SK-N-SH (cell line): ENCODE measurements at regions not wholly inside any gene's neighbourhood (a gene's known extent, or its start where the extent isn't known, plus 50 kb on each side); places are given as distances from the start of the nearest gene placed in this dataset.

Experiments
- CTCF ChIA-PET: fragments of 300-600, 350-600 bp; formaldehyde crosslinking; extraction: SDS; loops from one replicate; lab custom pipeline; 2021; lab: Yijun Ruan, JAX
- POLR2A ChIA-PET: fragments of 350-600 bp; sonication (Branson Sonifier 250); formaldehyde crosslinking; extraction: SDS; loops from one replicate; lab custom pipeline; 2020; ENCODE audit warnings: antibody characterized with exemption, inconsistent platforms; lab: Yijun Ruan, JAX
- DNase-seq: peaks from one replicate; pipeline ENCODE4 v3.0.0; 2012
- H2AFZ ChIP-seq: fragments of 200-600 bp; sonication (generic); 2 replicates; pipeline ENCODE4 v1.8.1; 2016; ENCODE audit warnings: antibody characterized with exemption, mild to moderate bottlenecking, low read depth
- H3F3A ChIP-seq: fragments of 200-600 bp; sonication (generic); replicated peaks from 2 replicates; pipeline ENCODE3; 2016; ENCODE audit warnings: antibody characterized with exemption, mild to moderate bottlenecking; ENCODE audit not compliant: insufficient read depth
- H3K27ac ChIP-seq, 2 experiments: fragments of 200-500 bp in 1 of 2; fragments of 200-600 bp in 1 of 2; sonication (Bioruptor generic) in 1 of 2; sonication (generic), shearing (Covaris generic) in 1 of 2; 2 replicates each; pipeline versions ENCODE4 v1.5.1 to v1.6.1; 2014 to 2016; ENCODE audit warnings: low read depth in 2 of 2, inconsistent platforms in 1 of 2, low read length in 1 of 2, mild to moderate bottlenecking in 1 of 2, mixed read lengths in 1 of 2
- H3K27me3 ChIP-seq: fragments of 200-600 bp; sonication (generic), shearing (Covaris generic); 2 replicates; pipeline ENCODE4 v1.6.1; 2016; ENCODE audit warnings: mixed run types; ENCODE audit not compliant: insufficient read depth
- H3K36me3 ChIP-seq, 2 experiments: fragments of 200-500 bp in 1 of 2; fragments of 200-600 bp in 1 of 2; sonication (Bioruptor generic) in 1 of 2; sonication (generic) in 1 of 2; replicated peaks in 1 of 2; 2 replicates each; pipeline versions ENCODE3 to v1.5.1; 2014 to 2016; ENCODE audit warnings: low read length in 1 of 2, mild to moderate bottlenecking in 1 of 2; ENCODE audit not compliant: insufficient read depth in 2 of 2, control insufficient read depth in 1 of 2
- H3K4me1 ChIP-seq, 2 experiments: fragments of 200-500 bp in 1 of 2; fragments of 200-600 bp in 1 of 2; sonication (Bioruptor generic) in 1 of 2; sonication (generic), shearing (Covaris generic) in 1 of 2; 2 replicates each; pipeline versions ENCODE4 v1.5.1 to v1.6.1; 2014 to 2016; ENCODE audit warnings: low read depth in 1 of 2, low read length in 1 of 2, mixed run types in 1 of 2; ENCODE audit not compliant: insufficient read depth in 2 of 2, control insufficient read depth in 1 of 2
- H3K4me2 ChIP-seq: fragments of 200-600 bp; sonication (generic), shearing (Covaris generic); 2 replicates; pipeline ENCODE4 v1.6.1; 2017; ENCODE audit warnings: mixed run types
- H3K4me3 ChIP-seq, 2 experiments: fragments of 200-500 bp in 1 of 2; fragments of 200-600 bp in 1 of 2; sonication (Bioruptor generic) in 1 of 2; sonication (generic), shearing (Covaris generic) in 1 of 2; 2 replicates each; pipeline versions ENCODE4 v1.5.1 to v1.8.1; 2014 to 2016; ENCODE audit warnings: low read depth in 2 of 2, inconsistent platforms in 1 of 2, low read length in 1 of 2, mild to moderate bottlenecking in 1 of 2, mixed read lengths in 1 of 2, moderate library complexity in 1 of 2
- H3K79me2 ChIP-seq: fragments of 200-600 bp; sonication (generic); 2 replicates; pipeline ENCODE4 v1.8.1; 2017; ENCODE audit warnings: mild to moderate bottlenecking; ENCODE audit not compliant: insufficient read depth
- H3K9ac ChIP-seq: fragments of 200-600 bp; sonication (generic); 2 replicates; pipeline ENCODE4 v1.6.1; 2017; ENCODE audit warnings: mixed run types
- H3K9me2 ChIP-seq: fragments of 200-600 bp; sonication (generic); 2 replicates; pipeline ENCODE4 v1.6.1; 2017; ENCODE audit warnings: mixed run types
- H3K9me3 ChIP-seq: fragments of 200-600 bp; sonication (generic); 2 replicates; pipeline ENCODE4 v1.6.1; 2017; ENCODE audit warnings: mixed run types, mild to moderate bottlenecking, moderate library complexity
- H4K20me1 ChIP-seq: fragments of 200-600 bp; sonication (generic); 2 replicates; pipeline ENCODE4 v1.6.1; 2017; ENCODE audit warnings: mild to moderate bottlenecking, mixed run types; ENCODE audit not compliant: insufficient read depth
- EP300 ChIP-seq, 2 experiments: IDR thresholded peaks; 2 replicates each; pipeline versions ENCODE4 v1.4.0 to v1.6.1; 2012; ENCODE audit warnings: borderline replicate concordance in 1 of 2, low read depth in 1 of 2, low read length in 1 of 2
- FOXJ3 ChIP-seq: sonication (generic); formaldehyde crosslinking; IDR thresholded peaks from 2 replicates; pipeline ENCODE4 v1.5.1; 2020; ENCODE audit warnings: mild to moderate bottlenecking, missing genetic modification reagents
- FOXM1 ChIP-seq: IDR thresholded peaks from 2 replicates; pipeline ENCODE4 v1.4.0; 2012; ENCODE audit warnings: low read depth, mild to moderate bottlenecking
- GABPA ChIP-seq: IDR thresholded peaks from 2 replicates; pipeline ENCODE4 v1.4.0; 2012; ENCODE audit warnings: low read depth, mild to moderate bottlenecking
- MEF2A ChIP-seq: IDR thresholded peaks from 2 replicates; pipeline ENCODE4 v1.4.0; 2012; ENCODE audit warnings: low read depth, borderline replicate concordance
- MXI1 ChIP-seq: IDR thresholded peaks from 2 replicates; pipeline ENCODE4 v1.6.1; 2012; ENCODE audit warnings: mild to moderate bottlenecking, low read depth, low read length, improper control_type of control experiment
- NFIC ChIP-seq: IDR thresholded peaks from 2 replicates; pipeline ENCODE4 v1.4.0; 2012; ENCODE audit warnings: borderline replicate concordance
- POLR2AphosphoS5 ChIP-seq: IDR thresholded peaks from 2 replicates; pipeline ENCODE4 v1.6.1; 2012; ENCODE audit warnings: low read depth, low read length
- RFX5 ChIP-seq: IDR thresholded peaks from 2 replicates; pipeline ENCODE4 v1.6.1; 2012; ENCODE audit warnings: mild to moderate bottlenecking, improper control_type of control experiment, low read length
- RXRA ChIP-seq: IDR thresholded peaks from 2 replicates; pipeline ENCODE4 v1.4.0; 2012; ENCODE audit warnings: low read depth, mild to moderate bottlenecking, borderline replicate concordance
- SIN3A ChIP-seq: IDR thresholded peaks from 2 replicates; pipeline ENCODE4 v1.6.1; 2012; ENCODE audit warnings: low read depth, mild to moderate bottlenecking, low read length, moderate library complexity, borderline replicate concordance
- SMC3 ChIP-seq: IDR thresholded peaks from 2 replicates; pipeline ENCODE4 v1.6.1; 2012; ENCODE audit warnings: low read depth, low read length, improper control_type of control experiment
- TCF12 ChIP-seq: IDR thresholded peaks from 2 replicates; pipeline ENCODE4 v1.4.0; 2012
- YY1 ChIP-seq: IDR thresholded peaks from 2 replicates; pipeline ENCODE4 v1.4.0; 2012; ENCODE audit warnings: low read depth, mild to moderate bottlenecking
- ZBTB33 ChIP-seq: IDR thresholded peaks from 2 replicates; pipeline ENCODE4 v1.4.0; 2012; ENCODE audit warnings: low read depth, borderline replicate concordance
- WGBS: methylation state at CpG from one replicate; pipeline ENCODE4 v1.1.6; 2017; ENCODE audit warnings: low lambda C conversion rate; 5-methylcytosine and 5-hydroxymethylcytosine counted together
- TF ChIP-seq, protein P1 (sequence below): IDR thresholded peaks from 2 replicates; pipeline ENCODE4 v1.4.0; 2012; ENCODE audit warnings: low read depth, borderline replicate concordance
- TF ChIP-seq, protein P2 (sequence below): IDR thresholded peaks from 2 replicates; pipeline ENCODE4 v1.6.1; 2012; ENCODE audit warnings: mild to moderate bottlenecking, low read depth, low read length, moderate library complexity
- TF ChIP-seq, protein P3 (sequence below): IDR thresholded peaks from 2 replicates; pipeline ENCODE4 v1.4.0; 2012; ENCODE audit warnings: low read depth

- TF ChIP-seq FOXM1 (no peak), RXRA (no peak)
These were observed 514.7 kb downstream of the PCDH7 start (continued) for GRCh38 chr4:31234901-31235300.

GRCh38 chr4:31236020-31236638 is 516.0 kb downstream of the PCDH7 start:
- no peaks in the 10 kb centered on the region for H3K36me3 ChIP-seq
- TF ChIP-seq FOXJ3 (no peak), RXRA (no peak), SIN3A (no peak)
- TF ChIP-seq, protein P1, sequence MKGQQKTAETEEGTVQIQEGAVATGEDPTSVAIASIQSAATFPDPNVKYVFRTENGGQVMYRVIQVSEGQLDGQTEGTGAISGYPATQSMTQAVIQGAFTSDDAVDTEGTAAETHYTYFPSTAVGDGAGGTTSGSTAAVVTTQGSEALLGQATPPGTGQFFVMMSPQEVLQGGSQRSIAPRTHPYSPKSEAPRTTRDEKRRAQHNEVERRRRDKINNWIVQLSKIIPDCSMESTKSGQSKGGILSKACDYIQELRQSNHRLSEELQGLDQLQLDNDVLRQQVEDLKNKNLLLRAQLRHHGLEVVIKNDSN, result no peak
- TF ChIP-seq, protein P2, sequence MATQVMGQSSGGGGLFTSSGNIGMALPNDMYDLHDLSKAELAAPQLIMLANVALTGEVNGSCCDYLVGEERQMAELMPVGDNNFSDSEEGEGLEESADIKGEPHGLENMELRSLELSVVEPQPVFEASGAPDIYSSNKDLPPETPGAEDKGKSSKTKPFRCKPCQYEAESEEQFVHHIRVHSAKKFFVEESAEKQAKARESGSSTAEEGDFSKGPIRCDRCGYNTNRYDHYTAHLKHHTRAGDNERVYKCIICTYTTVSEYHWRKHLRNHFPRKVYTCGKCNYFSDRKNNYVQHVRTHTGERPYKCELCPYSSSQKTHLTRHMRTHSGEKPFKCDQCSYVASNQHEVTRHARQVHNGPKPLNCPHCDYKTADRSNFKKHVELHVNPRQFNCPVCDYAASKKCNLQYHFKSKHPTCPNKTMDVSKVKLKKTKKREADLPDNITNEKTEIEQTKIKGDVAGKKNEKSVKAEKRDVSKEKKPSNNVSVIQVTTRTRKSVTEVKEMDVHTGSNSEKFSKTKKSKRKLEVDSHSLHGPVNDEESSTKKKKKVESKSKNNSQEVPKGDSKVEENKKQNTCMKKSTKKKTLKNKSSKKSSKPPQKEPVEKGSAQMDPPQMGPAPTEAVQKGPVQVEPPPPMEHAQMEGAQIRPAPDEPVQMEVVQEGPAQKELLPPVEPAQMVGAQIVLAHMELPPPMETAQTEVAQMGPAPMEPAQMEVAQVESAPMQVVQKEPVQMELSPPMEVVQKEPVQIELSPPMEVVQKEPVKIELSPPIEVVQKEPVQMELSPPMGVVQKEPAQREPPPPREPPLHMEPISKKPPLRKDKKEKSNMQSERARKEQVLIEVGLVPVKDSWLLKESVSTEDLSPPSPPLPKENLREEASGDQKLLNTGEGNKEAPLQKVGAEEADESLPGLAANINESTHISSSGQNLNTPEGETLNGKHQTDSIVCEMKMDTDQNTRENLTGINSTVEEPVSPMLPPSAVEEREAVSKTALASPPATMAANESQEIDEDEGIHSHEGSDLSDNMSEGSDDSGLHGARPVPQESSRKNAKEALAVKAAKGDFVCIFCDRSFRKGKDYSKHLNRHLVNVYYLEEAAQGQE, result no peak
- no peak overlapping the region for H3K4me2 ChIP-seq
- no peak overlapping the region for H3K27ac ChIP-seq
- no peaks in the 10 kb centered on the region for H3K79me2 ChIP-seq
- no peaks in the 10 kb centered on the region for H3K27me3 ChIP-seq
- H3K4me3 ChIP-seq, result no peak overlapping the region
- ChIA-PET POLR2A (no interaction called here), CTCF (no interaction called here)
- 34% methylated on average over 5 of the region's 5 CpGs for WGBS
- H3K9ac ChIP-seq, result no peak overlapping the region
- no peaks in the 10 kb centered on the region; a peak in 1 of 4 replicates for H3K4me1 ChIP-seq
- no peaks in the 10 kb centered on the region for H3K9me3 ChIP-seq
- DNase-seq, result no peak
- no peak overlapping the region for H2AFZ ChIP-seq
- no peaks in the 10 kb centered on the region for H4K20me1 ChIP-seq
- no peaks in the 10 kb centered on the region for H3F3A ChIP-seq
- H3K9me2 ChIP-seq, result no peaks in the 10 kb centered on the region

DNA sequence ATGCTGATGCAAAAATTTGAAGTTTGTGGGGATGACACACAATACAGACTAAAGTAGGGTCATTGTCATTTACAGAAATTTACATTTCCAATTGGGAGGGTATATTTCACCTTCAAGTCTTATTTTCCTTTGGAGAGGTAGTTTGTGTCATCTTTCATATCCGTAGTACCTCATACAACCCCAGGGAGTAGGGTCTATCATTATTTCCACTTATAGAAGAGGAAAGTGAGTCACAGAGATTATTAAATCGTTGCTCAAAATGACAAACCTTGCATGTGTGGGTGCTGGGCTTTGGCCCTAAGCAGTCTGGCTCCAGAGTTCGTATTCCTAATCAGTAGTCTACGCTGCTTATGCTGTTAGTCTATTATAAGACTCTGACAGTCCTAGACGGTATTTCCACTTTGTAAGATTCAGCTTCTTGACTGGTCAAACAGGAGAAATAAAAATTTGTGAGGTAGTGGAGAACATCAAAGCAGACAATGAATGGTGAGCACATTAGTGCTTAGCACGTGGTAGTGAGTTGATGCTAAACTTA is 516.5 kb downstream of the PCDH7 start:
- Histone ChIP-seq H3K4me2 (no peak overlapping the region), H4K20me1 (no peaks in the 10 kb centered on the region), H3K4me3 (no peak overlapping the region), H3K27ac (no peak overlapping the region), H3F3A (no peaks in the 10 kb centered on the region), H3K36me3 (no peaks in the 10 kb centered on the region), H3K27me3 (no peaks in the 10 kb centered on the region), H3K9ac (no peak overlapping the region), H3K79me2 (no peaks in the 10 kb centered on the region), H3K4me1 (no peaks in the 10 kb centered on the region; a peak in 1 of 4 replicates), H3K9me3 (no peaks in the 10 kb centered on the region), H3K9me2 (no peaks in the 10 kb centered on the region), H2AFZ (no peak overlapping the region)
- ChIA-PET CTCF (no interaction called here), POLR2A (no interaction called here)
- DNase-seq, result no peak
- WGBS, result 47% methylated on average over 6 of the region's 6 CpGs
- no peak for TF ChIP-seq FOXM1
- TF ChIP-seq, protein P3, sequence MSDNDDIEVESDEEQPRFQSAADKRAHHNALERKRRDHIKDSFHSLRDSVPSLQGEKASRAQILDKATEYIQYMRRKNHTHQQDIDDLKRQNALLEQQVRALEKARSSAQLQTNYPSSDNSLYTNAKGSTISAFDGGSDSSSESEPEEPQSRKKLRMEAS, result no peak
- no peak for TF ChIP-seq MXI1
- TF ChIP-seq ZBTB33, result no peak
- TF ChIP-seq, protein P1, result no peak
- no peak for TF ChIP-seq SIN3A
- TF ChIP-seq NFIC, result no peak
- no peak for TF ChIP-seq POLR2AphosphoS5
- TF ChIP-seq GABPA, result no peak
- TF ChIP-seq TCF12, result no peak
- TF ChIP-seq SMC3, result no peak
- no peak for TF ChIP-seq MEF2A
- TF ChIP-seq RFX5, result no peak
- TF ChIP-seq FOXJ3, result no peak
- TF ChIP-seq EP300 (IDR thresholded peaks at IDR 0.05; ENCODE audit: borderline replicate concordance in 1 of 2, low read depth in 1 of 2, low read length in 1 of 2), result no peak
- no peak for TF ChIP-seq YY1
